K562 (cell line): ENCODE measurements at regions not wholly inside any gene's neighbourhood (a gene's known extent, or its start where the extent isn't known, plus 50 kb on each side); places are given as distances from the start of the nearest gene placed in this dataset.
"Not testable (repeated sequence)": the region's sequence is repeated elsewhere in the genome, so short reads cannot be mapped to it uniquely, and the experiment has no call there.

Experiments
- ATAC-seq: fragments of 200-7000 bp; cut with Tn5 transposase; 3 replicates; pipeline ENCODE4 v1.9.1; 2020; ENCODE audit warnings: moderate library complexity
- BruUV-seq: library from RNA; stranded (reverse); fragments of 400-500 nt; replicated peaks from 2 replicates; lab custom pipeline; 2021; lab: Mats Ljungman, UMichigan
- CTCF ChIA-PET: fragments of 300-600 bp; formaldehyde crosslinking; extraction: SDS; loops from one replicate; lab custom pipeline; 2021; ENCODE audit warnings: low intra/inter-chr PET ratio; lab: Yijun Ruan, JAX
- POLR2A ChIA-PET: fragments of 300-600, 350-650 bp; sonication (Branson Sonifier 250); formaldehyde crosslinking; extraction: SDS; loops from one replicate; lab custom pipeline; 2021; ENCODE audit warnings: antibody characterized with exemption, inconsistent platforms; lab: Yijun Ruan, JAX
- DNase-seq, 4 experiments: peaks; one replicate each; pipeline versions ENCODE4 v3.0.0 to v3.0.0-alpha.2; 2011 to 2018; ENCODE audit warnings: low spot score in 3 of 4, mixed read lengths in 3 of 4; ENCODE audit errors: extremely low read depth in 1 of 4
- FAIRE-seq: peaks from 2 replicates; lab custom pipeline; 2011; peaks lifted over from hg19 to GRCh38; lab: Jason Lieb, UNC
- H2AFZ ChIP-seq: 2 replicates; pipeline ENCODE4 v1.6.0; 2011; ENCODE audit warnings: low read depth, low read length, control low read depth, inconsistent platforms
- H3K27ac ChIP-seq: fragments of 200-600 bp; 3 replicates; pipeline ENCODE4 v1.8.0; 2011; ENCODE audit warnings: low read depth, mild to moderate bottlenecking, control low read depth, inconsistent platforms, low read length, moderate library complexity, mixed read lengths; ENCODE audit errors: extremely low read depth
- H3K27me3 ChIP-seq, 2 experiments: fragments of 300-600 bp in 1 of 2; 2 replicates in 1 of 2; 3 replicates in 1 of 2; pipeline versions ENCODE4 v1.6.0 to v1.8.0; 2011; ENCODE audit warnings: inconsistent platforms in 2 of 2, low read length in 2 of 2, mild to moderate bottlenecking in 1 of 2, mixed read lengths in 1 of 2, moderate library complexity in 1 of 2; ENCODE audit not compliant: control insufficient read depth in 2 of 2, insufficient read depth in 2 of 2
- H3K36me3 ChIP-seq: fragments of 300-600 bp; 3 replicates; pipeline ENCODE4 v1.8.0; 2011; ENCODE audit warnings: mild to moderate bottlenecking, low read length, inconsistent platforms; ENCODE audit not compliant: control insufficient read depth, insufficient read depth
- H3K4me1 ChIP-seq, 2 experiments: fragments of 200-600 bp in 1 of 2; replicated peaks in 1 of 2; 2 replicates in 1 of 2; 3 replicates in 1 of 2; pipeline versions ENCODE4 v1.5.1 to v1.8.0; 2011; ENCODE audit warnings: inconsistent platforms in 2 of 2, low read length in 2 of 2, mild to moderate bottlenecking in 1 of 2, mixed read lengths in 1 of 2, moderate library complexity in 1 of 2; ENCODE audit not compliant: control insufficient read depth in 2 of 2, insufficient read depth in 2 of 2
- H3K4me2 ChIP-seq: 2 replicates; pipeline ENCODE4 v1.6.1; 2011; ENCODE audit warnings: low read length, control low read depth, inconsistent platforms, mixed read lengths; ENCODE audit not compliant: insufficient read depth
- H3K4me3 ChIP-seq: fragments of 200-600 bp; sonication (generic), shearing (Covaris generic); 2 replicates; pipeline ENCODE4 v1.5.1; 2016; ENCODE audit warnings: control low read depth, inconsistent platforms
- H3K79me2 ChIP-seq: fragments of 200-600 bp; 3 replicates; pipeline ENCODE4 v1.8.0; 2011; ENCODE audit warnings: low read length, inconsistent platforms; ENCODE audit not compliant: control insufficient read depth, insufficient read depth
- H3K9ac ChIP-seq, 2 experiments: 2 replicates each; pipeline versions ENCODE4 v1.6.0 to v1.6.1; 2011; ENCODE audit warnings: low read depth in 2 of 2, low read length in 2 of 2, control low read depth in 1 of 2, inconsistent platforms in 1 of 2, mild to moderate bottlenecking in 1 of 2, mixed read lengths in 1 of 2; ENCODE audit not compliant: insufficient read depth in 1 of 2
- H3K9me1 ChIP-seq: one replicate; pipeline ENCODE4 v1.6.0; 2011; ENCODE audit warnings: inconsistent platforms, mild to moderate bottlenecking, low read length, moderate library complexity; ENCODE audit not compliant: control insufficient read depth, insufficient read depth
- H3K9me3 ChIP-seq: replicated peaks from 2 replicates; pipeline ENCODE4 v1.5.1; 2011; ENCODE audit warnings: low read depth, low read length, inconsistent platforms; ENCODE audit not compliant: control insufficient read depth, insufficient read depth
- H4K20me1 ChIP-seq: replicated peaks from 2 replicates; pipeline ENCODE4 v1.6.1; 2011; ENCODE audit warnings: low read length, inconsistent platforms, mixed read lengths; ENCODE audit not compliant: control insufficient read depth, insufficient read depth
- CBX2 ChIP-seq: fragments of 200-600 bp; sonication (generic); IDR thresholded peaks from one replicate; pipeline ENCODE4 v1.6.1; 2012; ENCODE audit warnings: mild to moderate bottlenecking, low read length, inconsistent platforms; ENCODE audit not compliant: insufficient read depth, poor library complexity, severe bottlenecking
- MEF2D ChIP-seq: conservative IDR thresholded peaks from 2 replicates; pipeline ENCODE4 v1.6.1; 2016; ENCODE audit warnings: low read depth, missing genetic modification characterization, missing compliant biosample characterization
- RBM15 ChIP-seq: fragments of 200-400 bp; formaldehyde crosslinking; IDR thresholded peaks from 2 replicates; pipeline ENCODE4 v1.6.1; 2018; ENCODE audit warnings: mild to moderate bottlenecking, low read length, moderate library complexity; ENCODE audit not compliant: insufficient read depth
- SUPT5H ChIP-seq: fragments of 450-650 bp; IDR thresholded peaks from 2 replicates; pipeline ENCODE4 v1.6.1; 2016
- ZBTB1 ChIP-seq: sonication (generic); formaldehyde crosslinking; IDR thresholded peaks from 2 replicates; pipeline ENCODE4 v1.8.1; 2023; ENCODE audit warnings: missing genetic modification reagents, low read depth, mild to moderate bottlenecking, borderline replicate concordance
- ZKSCAN1 ChIP-seq: fragments of 150-350 bp; IDR thresholded peaks from 2 replicates; pipeline ENCODE4 v1.6.1; 2016; ENCODE audit warnings: low read depth, low read length
- WGBS: fragments of 100-300 bp; shearing (Covaris generic); methylation state at CpG from one replicate; pipeline ENCODE4 v1.1.6; 2016; ENCODE audit warnings: low coverage, mixed read lengths; ENCODE audit not compliant: insufficient coverage; ENCODE audit errors: missing lambda C conversion rate; 5-methylcytosine and 5-hydroxymethylcytosine counted together
- in situ Hi-C: fragments of 300-500 bp; cut with MboI; formaldehyde crosslinking; loops from 4 replicates; pipeline ENCODE4 v1.15.0; 2018; ENCODE audit warnings: inconsistent platforms, mixed read lengths
- intact Hi-C: fragments of 100-400 bp; cut with micrococcal nuclease; formaldehyde crosslinking; loops from 2 replicates; pipeline ENCODE4 v1.14.2; 2022
- TF ChIP-seq, protein P1 (sequence below), 3 experiments: fragments of 200-800 bp in 1 of 3; fragments of 250-450 bp in 1 of 3; fragments of 450-650 bp in 1 of 3; sonication (Bioruptor Pico) in 1 of 3; sonication (Bioruptor generic) in 1 of 3; formaldehyde crosslinking in 1 of 3; IDR thresholded peaks; 2 replicates each; pipeline versions ENCODE4 v1.6.1 to v1.8.0; 2016 to 2022; ENCODE audit warnings: mild to moderate bottlenecking in 2 of 3, missing genetic modification characterization in 2 of 3, missing compliant biosample characterization in 1 of 3, moderate library complexity in 1 of 3
- TF ChIP-seq, protein P2 (sequence below): sonication (generic); formaldehyde crosslinking; IDR thresholded peaks from 2 replicates; pipeline ENCODE4 v1.8.1; 2022; ENCODE audit warnings: missing genetic modification reagents
- TF ChIP-seq, protein P3 (sequence below): IDR thresholded peaks from 2 replicates; pipeline ENCODE4 v1.6.1; 2016; ENCODE audit warnings: missing genetic modification characterization, missing compliant biosample characterization

DNA sequence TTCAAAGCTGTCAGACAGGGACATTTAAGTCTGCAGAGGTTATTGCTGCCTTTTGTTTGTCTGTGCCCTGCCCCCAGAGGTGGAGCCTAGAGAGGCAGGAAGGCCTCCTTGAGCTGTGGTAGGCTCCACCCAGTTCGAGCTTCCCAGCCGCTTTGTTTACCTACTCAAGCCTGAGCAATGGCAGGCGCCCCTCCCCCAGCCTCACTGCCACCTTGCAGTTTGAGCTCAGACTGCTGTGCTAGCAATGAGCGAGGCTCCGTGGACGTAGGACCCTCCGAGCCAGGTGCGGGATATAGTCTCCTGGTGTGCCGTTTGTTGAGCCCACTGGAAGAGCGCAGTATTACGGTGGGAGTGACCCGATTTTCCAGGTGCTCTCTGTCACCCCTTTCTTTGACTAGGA lies 1193.9 kb downstream of the FAM181B start:
- ATAC-seq, in situ Hi-C loops, BruUV-seq, H3K9me1 ChIP-seq, H3K79me2 ChIP-seq, H3K27ac ChIP-seq, H3K4me1 ChIP-seq, H3K4me3 ChIP-seq, H3K4me2 ChIP-seq, H2AFZ ChIP-seq, intact Hi-C loops, H3K9ac ChIP-seq, H4K20me1 ChIP-seq, POLR2A ChIA-PET, H3K9me3 ChIP-seq, H3K36me3 ChIP-seq, CTCF ChIA-PET, H3K27me3 ChIP-seq, DNase-seq, FAIRE-seq: not testable (repeated sequence)
- WGBS: 2% methylated on average over 11 of the region's 12 CpGs

DNA sequence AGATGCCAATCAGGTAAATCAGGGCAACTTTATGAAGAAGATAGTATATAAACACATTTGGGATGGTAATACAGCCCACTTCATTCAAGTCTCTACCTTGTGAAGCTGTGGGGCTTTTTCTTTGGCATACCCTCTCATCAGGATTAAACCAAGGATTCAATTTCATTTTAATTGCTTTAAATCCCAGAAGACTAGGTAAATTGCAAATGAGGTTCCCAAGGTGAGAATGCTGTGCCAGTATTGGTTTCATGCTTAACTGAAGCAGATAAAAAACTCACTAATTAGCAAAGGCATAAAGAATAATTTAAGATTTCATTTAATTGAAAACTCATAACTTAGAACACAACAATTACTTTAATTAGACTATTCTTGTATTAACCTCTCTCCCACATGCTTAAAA lies 1218.1 kb downstream of the FAM181B start:
- ChIA-PET CTCF (no interaction called here), POLR2A (no interaction called here)
- BruUV-seq: no TSS peak
- intact Hi-C loops: no loop called here
- FAIRE-seq (no peak), DNase-seq (no peak), ATAC-seq (no peak)
- Histone ChIP-seq H3K4me2 (no peak overlapping the region), H3K79me2 (no peaks in the 10 kb centered on the region), H3K27ac (no peak overlapping the region), H3K4me3 (no peak overlapping the region), H3K9me1 (no peaks in the 10 kb centered on the region), H3K4me1 (no peaks in the 10 kb centered on the region), H4K20me1 (no peaks in the 10 kb centered on the region), H3K27me3 (no peaks in the 10 kb centered on the region), H3K9me3 (no peaks in the 10 kb centered on the region; the same call in 1 of the 2 replicates), H3K9ac (no peak overlapping the region), H3K36me3 (no peaks in the 10 kb centered on the region), H2AFZ (no peak overlapping the region)
- in situ Hi-C loops: no loop called here
- TF ChIP-seq CBX2 (no peak), ZKSCAN1 (no peak), MEF2D (tag) (no peak), ZBTB1 (CRISPR knock-in tag) (no peak), SUPT5H (no peak), RBM15 (no peak)
- TF ChIP-seq, protein P1, sequence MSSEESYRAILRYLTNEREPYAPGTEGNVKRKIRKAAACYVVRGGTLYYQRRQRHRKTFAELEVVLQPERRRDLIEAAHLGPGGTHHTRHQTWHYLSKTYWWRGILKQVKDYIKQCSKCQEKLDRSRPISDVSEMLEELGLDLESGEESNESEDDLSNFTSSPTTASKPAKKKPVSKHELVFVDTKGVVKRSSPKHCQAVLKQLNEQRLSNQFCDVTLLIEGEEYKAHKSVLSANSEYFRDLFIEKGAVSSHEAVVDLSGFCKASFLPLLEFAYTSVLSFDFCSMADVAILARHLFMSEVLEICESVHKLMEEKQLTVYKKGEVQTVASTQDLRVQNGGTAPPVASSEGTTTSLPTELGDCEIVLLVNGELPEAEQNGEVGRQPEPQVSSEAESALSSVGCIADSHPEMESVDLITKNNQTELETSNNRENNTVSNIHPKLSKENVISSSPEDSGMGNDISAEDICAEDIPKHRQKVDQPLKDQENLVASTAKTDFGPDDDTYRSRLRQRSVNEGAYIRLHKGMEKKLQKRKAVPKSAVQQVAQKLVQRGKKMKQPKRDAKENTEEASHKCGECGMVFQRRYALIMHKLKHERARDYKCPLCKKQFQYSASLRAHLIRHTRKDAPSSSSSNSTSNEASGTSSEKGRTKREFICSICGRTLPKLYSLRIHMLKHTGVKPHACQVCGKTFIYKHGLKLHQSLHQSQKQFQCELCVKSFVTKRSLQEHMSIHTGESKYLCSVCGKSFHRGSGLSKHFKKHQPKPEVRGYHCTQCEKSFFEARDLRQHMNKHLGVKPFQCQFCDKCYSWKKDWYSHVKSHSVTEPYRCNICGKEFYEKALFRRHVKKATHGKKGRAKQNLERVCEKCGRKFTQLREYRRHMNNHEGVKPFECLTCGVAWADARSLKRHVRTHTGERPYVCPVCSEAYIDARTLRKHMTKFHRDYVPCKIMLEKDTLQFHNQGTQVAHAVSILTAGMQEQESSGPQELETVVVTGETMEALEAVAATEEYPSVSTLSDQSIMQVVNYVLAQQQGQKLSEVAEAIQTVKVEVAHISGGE (CRISPR knock-in tag; IDR thresholded peaks at IDR 0.05): no peak
- TF ChIP-seq, protein P2, sequence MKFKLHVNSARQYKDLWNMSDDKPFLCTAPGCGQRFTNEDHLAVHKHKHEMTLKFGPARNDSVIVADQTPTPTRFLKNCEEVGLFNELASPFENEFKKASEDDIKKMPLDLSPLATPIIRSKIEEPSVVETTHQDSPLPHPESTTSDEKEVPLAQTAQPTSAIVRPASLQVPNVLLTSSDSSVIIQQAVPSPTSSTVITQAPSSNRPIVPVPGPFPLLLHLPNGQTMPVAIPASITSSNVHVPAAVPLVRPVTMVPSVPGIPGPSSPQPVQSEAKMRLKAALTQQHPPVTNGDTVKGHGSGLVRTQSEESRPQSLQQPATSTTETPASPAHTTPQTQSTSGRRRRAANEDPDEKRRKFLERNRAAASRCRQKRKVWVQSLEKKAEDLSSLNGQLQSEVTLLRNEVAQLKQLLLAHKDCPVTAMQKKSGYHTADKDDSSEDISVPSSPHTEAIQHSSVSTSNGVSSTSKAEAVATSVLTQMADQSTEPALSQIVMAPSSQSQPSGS: no peak
- TF ChIP-seq, protein P3, sequence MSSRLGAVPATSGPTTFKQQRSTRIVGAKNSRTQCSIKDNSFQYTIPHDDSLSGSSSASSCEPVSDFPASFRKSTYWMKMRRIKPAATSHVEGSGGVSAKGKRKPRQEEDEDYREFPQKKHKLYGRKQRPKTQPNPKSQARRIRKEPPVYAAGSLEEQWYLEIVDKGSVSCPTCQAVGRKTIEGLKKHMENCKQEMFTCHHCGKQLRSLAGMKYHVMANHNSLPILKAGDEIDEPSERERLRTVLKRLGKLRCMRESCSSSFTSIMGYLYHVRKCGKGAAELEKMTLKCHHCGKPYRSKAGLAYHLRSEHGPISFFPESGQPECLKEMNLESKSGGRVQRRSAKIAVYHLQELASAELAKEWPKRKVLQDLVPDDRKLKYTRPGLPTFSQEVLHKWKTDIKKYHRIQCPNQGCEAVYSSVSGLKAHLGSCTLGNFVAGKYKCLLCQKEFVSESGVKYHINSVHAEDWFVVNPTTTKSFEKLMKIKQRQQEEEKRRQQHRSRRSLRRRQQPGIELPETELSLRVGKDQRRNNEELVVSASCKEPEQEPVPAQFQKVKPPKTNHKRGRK (tag): no peak
